ENCODE measurements at regions not wholly inside any gene's neighbourhood (a gene's known extent, or its start where the extent isn't known, plus 50 kb on each side); places are given as distances from the start of the nearest gene placed in this dataset.

DNA sequence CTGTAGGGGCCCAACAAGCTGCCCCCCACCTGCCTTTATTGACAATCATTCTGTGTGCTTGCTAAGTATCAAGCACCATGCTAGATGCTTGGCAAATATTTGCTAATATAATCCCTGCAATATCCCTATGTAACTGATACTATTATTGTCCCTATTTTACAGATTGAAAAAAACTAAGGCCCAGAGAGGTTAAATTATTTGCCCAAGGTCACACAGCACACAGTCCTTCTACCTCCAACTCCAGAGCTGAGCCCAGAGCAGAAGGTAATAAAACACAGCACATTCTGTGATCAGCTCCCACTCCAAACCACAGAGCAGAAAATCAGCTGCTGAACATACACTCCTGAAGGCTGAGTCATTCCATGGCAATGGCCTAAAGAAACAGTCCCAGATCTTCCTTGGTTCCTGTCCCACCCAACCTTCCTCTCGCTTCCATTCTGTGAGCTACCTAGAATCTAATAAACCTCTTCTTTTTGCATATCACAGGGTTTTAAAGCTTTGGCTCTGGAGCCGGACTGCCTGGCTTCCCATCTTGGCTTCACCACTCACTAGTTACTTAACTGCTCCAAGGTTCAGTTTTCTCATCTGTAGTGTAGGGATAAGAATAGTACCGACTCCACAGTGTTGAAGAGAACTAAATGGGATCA is 66.7 kb upstream of the ADRA1B start:
- Histone ChIP-seq H3K79me2 (ENCODE audit: insufficient read depth, low read length) (no peaks in the 10 kb centered on the region), H2AFZ (ENCODE audit: low read depth, low read length) (no peak overlapping the region), H3K4me3 (ENCODE audit: low read depth in 1 of 2, low read length in 2 of 2) (no peak overlapping the region), H3K9me3 (ENCODE audit: insufficient read depth, low read length, severe bottlenecking) (no peaks in the 10 kb centered on the region), H4K20me1 (ENCODE audit: insufficient read depth, low read length) (no peaks in the 10 kb centered on the region), H3K36me3 (ENCODE audit: insufficient read depth, low read length) (no peaks in the 10 kb centered on the region), H3K4me1 (ENCODE audit: insufficient read depth, low read length) (no peaks in the 10 kb centered on the region), H3K27me3 (ENCODE audit: insufficient read depth, low read length, poor library complexity) (no peaks in the 10 kb centered on the region), H3K4me2 (ENCODE audit: insufficient read depth, low read length) (no peak overlapping the region), H3K27ac (ENCODE audit: low read length) (no peak overlapping the region), H3K9ac (ENCODE audit: low read depth, low read length) (no peak overlapping the region)
- no peak for TF ChIP-seq EZH2 (IDR thresholded peaks at IDR 0.05; ENCODE audit: borderline replicate concordance, low read depth, low read length, severe bottlenecking)
- TF ChIP-seq, protein P1, sequence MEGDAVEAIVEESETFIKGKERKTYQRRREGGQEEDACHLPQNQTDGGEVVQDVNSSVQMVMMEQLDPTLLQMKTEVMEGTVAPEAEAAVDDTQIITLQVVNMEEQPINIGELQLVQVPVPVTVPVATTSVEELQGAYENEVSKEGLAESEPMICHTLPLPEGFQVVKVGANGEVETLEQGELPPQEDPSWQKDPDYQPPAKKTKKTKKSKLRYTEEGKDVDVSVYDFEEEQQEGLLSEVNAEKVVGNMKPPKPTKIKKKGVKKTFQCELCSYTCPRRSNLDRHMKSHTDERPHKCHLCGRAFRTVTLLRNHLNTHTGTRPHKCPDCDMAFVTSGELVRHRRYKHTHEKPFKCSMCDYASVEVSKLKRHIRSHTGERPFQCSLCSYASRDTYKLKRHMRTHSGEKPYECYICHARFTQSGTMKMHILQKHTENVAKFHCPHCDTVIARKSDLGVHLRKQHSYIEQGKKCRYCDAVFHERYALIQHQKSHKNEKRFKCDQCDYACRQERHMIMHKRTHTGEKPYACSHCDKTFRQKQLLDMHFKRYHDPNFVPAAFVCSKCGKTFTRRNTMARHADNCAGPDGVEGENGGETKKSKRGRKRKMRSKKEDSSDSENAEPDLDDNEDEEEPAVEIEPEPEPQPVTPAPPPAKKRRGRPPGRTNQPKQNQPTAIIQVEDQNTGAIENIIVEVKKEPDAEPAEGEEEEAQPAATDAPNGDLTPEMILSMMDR (IDR thresholded peaks at IDR 0.05; ENCODE audit: borderline replicate concordance, extremely low read depth, low read length, poor library complexity, severe bottlenecking) = no peak
- ATAC-seq (ENCODE audit: insufficient read depth, low read depth) = no peak
- DNase-seq = no peak

DNA sequence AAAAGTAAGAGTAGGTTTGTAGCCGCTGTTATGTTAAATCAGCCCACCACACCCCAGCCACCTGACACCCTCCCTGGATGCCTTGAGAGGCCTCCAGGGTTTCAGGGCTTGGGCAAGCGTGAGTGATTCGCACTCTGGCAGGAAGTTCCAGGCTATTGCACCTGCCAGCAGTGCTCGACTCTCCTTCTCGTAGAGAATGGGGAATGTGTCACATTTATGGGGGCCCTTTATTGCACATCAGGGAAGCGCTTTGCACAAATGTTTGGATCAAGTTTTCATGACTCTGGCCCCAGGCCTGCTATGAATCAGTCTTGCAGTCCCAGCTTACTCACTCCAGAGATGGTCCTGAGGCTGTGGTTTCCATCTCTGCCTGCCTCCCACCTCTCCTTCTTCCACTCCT is 66.1 kb upstream of the ADRA1B start:
- no peak overlapping the region for H3K9ac ChIP-seq (ENCODE audit: low read depth, low read length)
- ATAC-seq (ENCODE audit: insufficient read depth, low read depth) (no peak), DNase-seq (no peak)
- no peaks in the 10 kb centered on the region for H3K9me3 ChIP-seq (ENCODE audit: insufficient read depth, low read length, severe bottlenecking)
- no peaks in the 10 kb centered on the region for H3K4me1 ChIP-seq (ENCODE audit: insufficient read depth, low read length)
- H2AFZ ChIP-seq (ENCODE audit: low read depth, low read length) = no peak overlapping the region
- H3K27me3 ChIP-seq (ENCODE audit: insufficient read depth, low read length, poor library complexity) = no peaks in the 10 kb centered on the region
- H3K4me2 ChIP-seq (ENCODE audit: insufficient read depth, low read length) = no peak overlapping the region
- no peak overlapping the region for H3K27ac ChIP-seq (ENCODE audit: low read length)
- H3K79me2 ChIP-seq (ENCODE audit: insufficient read depth, low read length) = no peaks in the 10 kb centered on the region
- no peaks in the 10 kb centered on the region for H4K20me1 ChIP-seq (ENCODE audit: insufficient read depth, low read length)
- TF ChIP-seq, protein P1 (IDR thresholded peaks at IDR 0.05; ENCODE audit: borderline replicate concordance, extremely low read depth, low read length, poor library complexity, severe bottlenecking) = no peak
- TF ChIP-seq EZH2 (IDR thresholded peaks at IDR 0.05; ENCODE audit: borderline replicate concordance, low read depth, low read length, severe bottlenecking) = no peak
- no peak overlapping the region for H3K4me3 ChIP-seq (ENCODE audit: low read depth in 1 of 2, low read length in 2 of 2)
- H3K36me3 ChIP-seq (ENCODE audit: insufficient read depth, low read length) = no peaks in the 10 kb centered on the region

DNA sequence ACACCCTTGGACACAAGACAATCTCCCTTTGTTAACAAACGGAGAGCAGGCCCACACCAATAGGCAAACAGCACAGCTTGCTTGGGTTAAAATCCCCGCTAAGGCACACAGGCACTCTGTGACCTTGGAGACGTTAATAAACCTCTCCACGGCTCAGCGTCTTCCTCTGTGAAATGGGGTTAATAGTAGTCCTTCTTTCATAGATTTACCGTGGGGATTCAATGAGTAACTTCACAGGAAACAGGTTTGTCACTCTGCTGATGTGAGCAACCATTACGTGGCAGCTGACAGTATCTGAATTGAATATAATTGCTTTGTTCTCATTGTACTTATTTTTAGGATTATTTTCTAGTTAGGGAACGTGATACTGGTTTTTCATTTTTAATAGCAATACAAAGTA is 65.2 kb upstream of the ADRA1B start:
- no peaks in the 10 kb centered on the region for H3K79me2 ChIP-seq (ENCODE audit: insufficient read depth, low read length)
- H2AFZ ChIP-seq (ENCODE audit: low read depth, low read length) = no peak overlapping the region
- ATAC-seq (ENCODE audit: insufficient read depth, low read depth) (no peak), DNase-seq (no peak)
- H3K4me3 ChIP-seq (ENCODE audit: low read depth in 1 of 2, low read length in 2 of 2) = no peak overlapping the region
- H3K9ac ChIP-seq (ENCODE audit: low read depth, low read length) = no peak overlapping the region
- H3K27ac ChIP-seq (ENCODE audit: low read length) = no peak overlapping the region
- TF ChIP-seq, protein P1 (IDR thresholded peaks at IDR 0.05; ENCODE audit: borderline replicate concordance, extremely low read depth, low read length, poor library complexity, severe bottlenecking) = no peak
- no peak for TF ChIP-seq EZH2 (IDR thresholded peaks at IDR 0.05; ENCODE audit: borderline replicate concordance, low read depth, low read length, severe bottlenecking)
- no peaks in the 10 kb centered on the region for H3K4me1 ChIP-seq (ENCODE audit: insufficient read depth, low read length)
- no peaks in the 10 kb centered on the region for H3K36me3 ChIP-seq (ENCODE audit: insufficient read depth, low read length)
- H4K20me1 ChIP-seq (ENCODE audit: insufficient read depth, low read length) = no peaks in the 10 kb centered on the region
- no peaks in the 10 kb centered on the region for H3K9me3 ChIP-seq (ENCODE audit: insufficient read depth, low read length, severe bottlenecking)
- no peak overlapping the region for H3K4me2 ChIP-seq (ENCODE audit: insufficient read depth, low read length)
- no peaks in the 10 kb centered on the region for H3K27me3 ChIP-seq (ENCODE audit: insufficient read depth, low read length, poor library complexity)
